ENCODE measurements at regions not wholly inside any gene's neighbourhood (a gene's known extent, or its start where the extent isn't known, plus 50 kb on each side); places are given as distances from the start of the nearest gene placed in this dataset.

DNA sequence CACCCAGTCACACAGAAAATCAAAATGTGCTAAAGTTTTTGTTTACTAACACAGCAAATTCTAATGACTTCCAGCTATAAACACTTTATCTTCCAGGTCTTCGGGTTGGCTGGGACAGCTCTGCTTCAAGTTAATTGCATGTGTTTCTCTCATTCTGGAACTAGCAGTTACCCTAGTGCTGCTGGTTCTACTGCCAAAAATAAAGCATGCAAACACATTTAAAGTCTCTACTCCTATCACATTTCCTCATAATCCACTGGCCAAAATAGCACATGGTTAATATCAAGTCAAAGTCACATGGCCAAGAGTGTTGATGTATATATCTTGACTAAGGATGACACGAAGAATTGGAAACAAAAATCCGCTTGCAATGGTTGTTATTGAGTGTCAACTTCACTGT lies 973.1 kb upstream of the ADGRL2 start:
- no peak overlapping the region for H3K27ac ChIP-seq
- TF ChIP-seq, protein P1, sequence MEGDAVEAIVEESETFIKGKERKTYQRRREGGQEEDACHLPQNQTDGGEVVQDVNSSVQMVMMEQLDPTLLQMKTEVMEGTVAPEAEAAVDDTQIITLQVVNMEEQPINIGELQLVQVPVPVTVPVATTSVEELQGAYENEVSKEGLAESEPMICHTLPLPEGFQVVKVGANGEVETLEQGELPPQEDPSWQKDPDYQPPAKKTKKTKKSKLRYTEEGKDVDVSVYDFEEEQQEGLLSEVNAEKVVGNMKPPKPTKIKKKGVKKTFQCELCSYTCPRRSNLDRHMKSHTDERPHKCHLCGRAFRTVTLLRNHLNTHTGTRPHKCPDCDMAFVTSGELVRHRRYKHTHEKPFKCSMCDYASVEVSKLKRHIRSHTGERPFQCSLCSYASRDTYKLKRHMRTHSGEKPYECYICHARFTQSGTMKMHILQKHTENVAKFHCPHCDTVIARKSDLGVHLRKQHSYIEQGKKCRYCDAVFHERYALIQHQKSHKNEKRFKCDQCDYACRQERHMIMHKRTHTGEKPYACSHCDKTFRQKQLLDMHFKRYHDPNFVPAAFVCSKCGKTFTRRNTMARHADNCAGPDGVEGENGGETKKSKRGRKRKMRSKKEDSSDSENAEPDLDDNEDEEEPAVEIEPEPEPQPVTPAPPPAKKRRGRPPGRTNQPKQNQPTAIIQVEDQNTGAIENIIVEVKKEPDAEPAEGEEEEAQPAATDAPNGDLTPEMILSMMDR (conservative IDR thresholded peaks at IDR 0.05), result no peak

DNA sequence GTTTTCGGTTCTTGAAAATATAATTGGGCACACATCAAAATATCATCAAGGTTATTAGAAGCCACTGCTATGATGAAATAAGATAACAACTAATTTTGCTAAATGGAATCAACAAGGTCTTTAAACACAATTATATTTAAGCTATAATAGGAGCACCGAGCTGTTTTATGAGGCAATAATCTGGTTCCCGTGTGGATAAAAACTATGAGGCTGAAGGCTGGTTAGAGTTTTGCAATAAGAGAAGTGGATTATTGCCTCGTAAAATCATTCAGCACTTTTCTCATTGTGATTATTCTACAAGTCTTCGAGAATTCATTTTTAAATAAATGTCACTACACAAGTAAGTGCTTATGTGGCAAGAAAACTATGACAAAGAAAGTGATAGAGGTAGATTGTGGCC lies 975.7 kb upstream of the ADGRL2 start:
- no peak overlapping the region for H3K27ac ChIP-seq
- TF ChIP-seq, protein P1 (conservative IDR thresholded peaks at IDR 0.05), result no peak

DNA sequence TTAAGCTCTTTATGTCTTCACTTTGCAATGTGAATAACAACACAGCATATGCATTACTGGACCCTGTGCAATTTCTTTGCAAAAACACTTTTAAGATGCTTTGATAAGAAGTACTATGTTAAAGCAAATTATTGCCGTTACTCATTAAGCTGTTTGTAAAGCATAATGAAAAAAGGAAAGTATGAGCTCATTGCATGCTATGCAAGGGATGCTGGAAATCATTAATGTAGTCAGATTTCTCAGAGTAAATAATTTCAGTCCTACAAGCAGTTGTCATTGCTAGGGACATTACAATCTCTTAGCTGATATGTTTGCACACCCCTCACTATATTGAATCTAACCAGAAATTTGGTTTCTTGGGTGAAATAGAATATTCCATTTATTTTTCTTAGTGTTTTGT lies 982.5 kb upstream of the ADGRL2 start:
- TF ChIP-seq, protein P1 (conservative IDR thresholded peaks at IDR 0.05), result no peak
- H3K27ac ChIP-seq, result no peak overlapping the region

DNA sequence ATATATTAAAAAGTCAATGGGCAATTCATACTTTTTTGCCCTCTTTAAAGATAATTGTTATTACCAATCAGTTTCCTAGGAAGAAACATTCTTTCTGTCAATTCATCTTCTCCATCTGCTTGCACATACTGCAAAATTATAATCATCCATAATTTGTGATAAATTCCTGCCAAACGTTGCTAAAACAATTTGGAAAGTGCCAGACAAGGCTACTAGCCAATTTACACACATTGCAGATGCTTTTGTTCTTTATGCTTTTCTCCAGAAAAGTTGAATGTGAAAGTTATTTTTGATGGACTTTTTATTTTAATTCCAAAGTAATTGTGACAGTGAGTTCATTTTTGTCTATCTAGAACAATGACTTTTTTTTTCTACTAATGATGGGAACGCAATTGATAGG lies 992.8 kb upstream of the ADGRL2 start:
- TF ChIP-seq, protein P1 (conservative IDR thresholded peaks at IDR 0.05), result no peak
- H3K27ac ChIP-seq, result no peak overlapping the region

DNA sequence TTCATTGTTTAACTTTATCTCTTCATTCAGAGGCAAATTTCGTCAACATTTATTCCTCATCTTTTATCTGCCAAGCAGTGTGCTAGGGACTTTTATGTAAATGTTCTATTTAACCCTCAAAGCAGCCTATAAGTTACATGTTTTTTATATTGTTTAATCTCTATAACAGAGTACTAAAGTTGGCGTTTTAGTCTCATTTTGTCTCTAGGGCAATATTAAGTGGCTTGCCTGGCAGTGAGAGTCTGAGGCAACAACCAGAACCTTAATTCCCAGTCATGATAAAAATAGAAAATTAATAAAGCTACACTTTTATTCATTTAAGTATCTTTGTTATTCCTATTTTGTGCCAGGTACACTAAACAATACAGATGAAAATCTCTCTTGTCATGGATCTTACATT lies 994.3 kb upstream of the ADGRL2 start:
- no peak overlapping the region for H3K27ac ChIP-seq
- TF ChIP-seq, protein P1 (conservative IDR thresholded peaks at IDR 0.05), result no peak

DNA sequence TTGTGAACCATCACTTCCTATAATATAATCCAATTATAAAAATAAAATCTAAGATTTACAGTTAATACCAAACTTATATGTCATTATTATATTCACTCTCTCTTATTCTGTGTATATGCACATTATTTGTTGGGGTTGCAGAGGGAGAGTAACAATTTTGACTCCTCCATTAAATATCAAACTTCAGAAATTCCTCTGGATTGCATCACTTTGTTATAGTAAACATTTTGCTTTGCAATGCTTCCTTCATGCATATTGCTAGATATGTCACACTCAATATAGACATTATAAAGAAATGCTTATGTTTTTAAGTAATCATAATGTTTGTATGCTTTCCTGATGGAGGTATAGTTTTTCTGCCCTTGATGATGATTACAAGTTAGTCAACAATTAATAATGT lies 999.0 kb upstream of the ADGRL2 start:
- TF ChIP-seq, protein P1 (conservative IDR thresholded peaks at IDR 0.05), result no peak
- H3K27ac ChIP-seq, result no peak overlapping the region

DNA sequence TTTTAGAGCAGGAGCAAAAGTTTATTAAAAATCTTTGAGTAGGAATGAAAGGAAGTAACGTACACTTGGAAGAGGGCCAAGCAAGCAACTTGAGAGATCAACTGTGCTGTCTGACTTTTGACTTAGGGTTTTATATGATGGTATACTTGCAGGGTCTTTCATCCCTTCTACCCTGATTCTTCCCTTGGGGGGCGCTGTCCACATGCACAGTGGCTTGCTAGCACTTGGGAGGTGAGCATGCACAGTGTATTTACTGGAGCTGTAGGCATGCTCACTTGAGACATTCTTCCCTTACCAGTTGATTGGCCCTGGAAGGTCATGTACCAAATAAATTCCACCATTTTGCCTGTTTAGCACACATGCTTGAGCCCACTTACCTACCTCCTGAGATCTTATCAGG lies 1001.3 kb upstream of the ADGRL2 start:
- no peak overlapping the region for H3K27ac ChIP-seq

More for the DNA sequence above, 1001.3 kb upstream of the ADGRL2 start:
- TF ChIP-seq, protein P1 (conservative IDR thresholded peaks at IDR 0.05), result no peak
